ENCODE measurements at regions not wholly inside any gene's neighbourhood (a gene's known extent, or its start where the extent isn't known, plus 50 kb on each side); places are given as distances from the start of the nearest gene placed in this dataset.
A peak's percentile ranks its signal among the peaks of the same experiment; 100 is the strongest.

GRCh38 chr3:23665741-23666140, 140.0 kb upstream of the UBE2E1 start:
- no peak for DNase-seq

- no peak for DNase-seq
Measured at GRCh38 chr3:23666818-23667217, 138.9 kb upstream of the UBE2E1 start.

- DNase-seq = no peak
Measured at GRCh38 chr3:23667536-23668429, 138.0 kb upstream of the UBE2E1 start.

GRCh38 chr3:23668430-23668904, 137.3 kb upstream of the UBE2E1 start:
- DNase-seq = no peak

GRCh38 chr3:23669541-23670255, 136.1 kb upstream of the UBE2E1 start:
- no peak for DNase-seq

- peak; percentile 74 for DNase-seq
Measured at GRCh38 chr3:23671851-23672589, 133.7 kb upstream of the UBE2E1 start.

DNA sequence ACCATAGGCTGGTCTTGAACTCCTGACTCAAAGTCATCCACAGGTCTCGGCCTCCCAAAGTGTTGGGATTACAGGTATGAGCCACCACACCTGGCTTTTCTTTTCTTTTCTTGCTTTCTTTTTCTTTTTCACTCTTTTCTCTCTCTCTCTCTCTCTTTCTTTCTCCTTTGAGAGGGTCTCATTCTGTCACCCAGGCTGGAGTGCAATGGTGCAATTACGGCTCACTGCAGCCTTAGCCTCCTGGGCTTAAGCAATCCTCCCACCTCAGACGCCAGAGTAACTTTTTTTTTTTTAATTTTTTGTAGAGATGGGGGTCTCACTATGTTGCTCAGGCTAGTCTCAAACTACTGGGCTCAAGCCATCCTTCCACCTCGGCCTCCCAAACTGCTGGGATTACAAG, 133.1 kb upstream of the UBE2E1 start:
- no peak for DNase-seq

- DNase-seq = no peak
Measured at GRCh38 chr3:23675010-23675409, 130.7 kb upstream of the UBE2E1 start.

- no peak for DNase-seq
Measured at GRCh38 chr3:23676093-23676492, 129.7 kb upstream of the UBE2E1 start.

GRCh38 chr3:23682646-23683045, 123.1 kb upstream of the UBE2E1 start:
- no peak for DNase-seq

DNA sequence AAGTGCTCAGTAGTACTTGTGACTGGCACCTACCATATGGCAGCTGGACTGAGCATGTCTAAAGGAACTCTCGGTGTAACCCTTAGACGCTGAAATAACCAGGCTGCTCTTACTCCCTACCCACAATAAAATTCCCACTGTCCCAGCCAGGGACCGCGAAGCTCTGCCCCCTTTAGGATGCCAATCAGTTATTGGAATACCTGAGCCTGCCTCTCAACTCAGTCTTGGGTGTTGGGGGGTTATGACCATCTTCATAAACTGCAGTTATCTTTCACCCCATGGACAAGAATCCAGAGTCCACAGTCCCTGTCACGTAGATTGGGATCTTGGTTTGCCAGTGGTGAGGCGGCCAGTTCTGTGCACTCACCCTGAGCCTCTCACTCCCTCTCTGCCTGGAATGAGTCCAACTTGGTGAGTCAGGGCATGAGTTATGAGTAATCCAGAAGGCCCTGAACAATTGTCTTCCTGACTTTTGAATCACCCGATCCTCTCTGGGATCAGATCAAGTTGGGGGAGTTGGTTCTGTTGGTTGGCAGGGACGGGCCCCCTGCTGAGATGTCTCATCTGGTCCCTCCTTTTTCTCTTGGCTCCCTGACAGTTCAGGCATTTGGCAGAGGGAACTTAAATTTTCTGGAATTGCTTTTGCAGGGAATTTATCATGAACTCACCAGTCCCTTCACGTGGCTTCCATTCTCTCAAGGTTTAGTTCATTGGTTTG, 120.1 kb upstream of the UBE2E1 start:
- DNase-seq = no peak

DNA sequence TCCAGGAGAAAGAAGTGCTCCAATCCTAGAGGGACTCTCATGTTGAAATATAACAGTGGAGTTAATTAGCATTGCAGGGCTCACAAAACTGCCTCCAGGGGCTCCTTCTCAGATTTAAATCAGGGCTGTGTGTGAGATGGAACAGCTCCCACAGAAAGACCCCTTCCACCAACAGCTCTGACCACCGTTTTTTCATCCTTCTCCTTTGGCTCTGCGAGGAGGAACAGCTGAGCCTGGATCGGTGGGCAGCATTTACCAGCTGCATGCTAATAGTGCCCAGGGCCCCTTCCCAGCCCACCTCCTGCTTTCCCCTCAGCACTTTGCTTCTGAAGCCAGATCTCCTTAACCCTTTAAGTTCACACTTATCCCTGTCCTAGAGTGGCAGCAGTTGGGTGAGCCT, 119.2 kb upstream of the UBE2E1 start:
- DNase-seq = no peak

DNA sequence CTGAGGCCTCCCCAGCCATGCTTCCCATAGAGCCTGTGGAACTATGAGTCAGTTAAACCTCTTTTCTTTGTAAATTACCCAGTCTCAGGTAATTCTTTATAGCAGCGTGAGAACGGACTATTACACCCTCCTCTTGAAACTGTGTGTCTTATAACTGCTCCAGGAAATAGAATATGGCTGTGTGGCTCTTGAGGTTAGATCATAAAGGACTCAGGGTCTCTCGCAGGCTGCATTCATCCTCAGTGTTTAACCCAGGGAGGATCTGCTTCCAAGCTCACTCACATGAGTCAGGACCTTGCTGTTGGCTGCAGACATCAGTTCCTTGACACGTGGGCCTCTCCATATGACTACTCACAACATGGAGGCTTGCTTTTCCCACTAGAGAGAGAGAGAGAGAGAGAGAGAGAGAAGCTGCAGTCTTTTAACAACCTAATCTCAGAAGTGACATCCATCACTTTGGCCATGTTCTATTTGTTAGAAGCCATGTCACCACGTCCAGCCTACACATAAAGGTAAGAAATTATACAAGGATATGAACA, 114.3 kb upstream of the UBE2E1 start:
- DNase-seq = no peak

GRCh38 chr3:23696842-23697241, 108.9 kb upstream of the UBE2E1 start:
- no peak for DNase-seq

GRCh38 chr3:23697416-23697815, 108.3 kb upstream of the UBE2E1 start:
- DNase-seq = no peak

DNA sequence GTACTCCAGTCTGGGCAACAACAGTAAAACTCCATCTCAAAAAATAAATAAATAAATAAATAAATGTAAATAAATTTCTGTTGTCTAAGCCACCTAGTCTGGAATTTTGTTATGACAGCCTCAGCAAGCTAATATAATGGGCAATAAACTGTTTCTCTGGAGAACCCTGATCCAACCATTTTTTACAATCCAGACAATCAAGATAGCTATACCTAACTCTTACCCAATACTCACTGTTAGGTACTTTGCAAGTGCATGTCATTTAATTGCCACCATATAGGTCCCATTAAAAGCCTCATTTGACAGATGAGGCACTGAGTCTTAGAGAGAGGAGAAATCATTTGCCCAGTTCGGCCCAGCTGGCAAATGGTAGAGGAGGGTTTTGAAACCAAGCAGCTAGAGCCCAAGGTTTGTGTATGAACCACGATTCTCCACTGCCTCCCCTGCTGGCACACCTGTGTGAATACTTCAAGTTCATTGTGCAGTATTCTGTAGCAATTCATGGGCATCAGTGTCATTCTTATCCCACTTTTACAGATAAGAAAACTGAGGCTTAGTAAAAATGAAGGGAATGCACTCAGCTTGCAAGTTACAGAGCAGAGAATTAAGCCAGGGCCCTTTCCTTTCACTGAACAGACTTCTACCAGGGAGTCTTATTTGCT, 107.0 kb upstream of the UBE2E1 start:
- DNase-seq = no peak

GRCh38 chr3:23700616-23701015, 105.1 kb upstream of the UBE2E1 start:
- no peak for DNase-seq

GRCh38 chr3:23701716-23702597, 103.8 kb upstream of the UBE2E1 start:
- DNase-seq = no peak

GRCh38 chr3:23704298-23704697, 101.5 kb upstream of the UBE2E1 start:
- DNase-seq = no peak

DNA sequence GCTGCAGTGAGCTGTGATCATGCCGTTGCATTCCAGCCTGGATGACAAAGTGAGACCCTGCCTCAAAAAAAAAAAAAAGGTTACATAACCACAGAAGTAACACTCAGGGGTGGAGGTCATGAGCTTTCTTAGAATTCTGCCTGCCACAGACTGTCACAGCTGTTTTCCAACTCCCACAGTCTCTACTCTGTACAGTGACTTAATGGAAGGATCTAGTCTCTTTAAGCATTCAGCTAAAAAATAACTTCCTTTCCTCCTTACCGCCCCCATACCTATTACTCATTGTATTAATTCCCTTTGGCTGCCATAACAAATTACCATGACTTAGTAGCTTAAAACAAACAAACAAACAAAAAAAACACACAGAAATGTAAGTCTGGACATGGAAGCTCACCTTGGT, 99.6 kb upstream of the UBE2E1 start:
- DNase-seq = no peak

DNA sequence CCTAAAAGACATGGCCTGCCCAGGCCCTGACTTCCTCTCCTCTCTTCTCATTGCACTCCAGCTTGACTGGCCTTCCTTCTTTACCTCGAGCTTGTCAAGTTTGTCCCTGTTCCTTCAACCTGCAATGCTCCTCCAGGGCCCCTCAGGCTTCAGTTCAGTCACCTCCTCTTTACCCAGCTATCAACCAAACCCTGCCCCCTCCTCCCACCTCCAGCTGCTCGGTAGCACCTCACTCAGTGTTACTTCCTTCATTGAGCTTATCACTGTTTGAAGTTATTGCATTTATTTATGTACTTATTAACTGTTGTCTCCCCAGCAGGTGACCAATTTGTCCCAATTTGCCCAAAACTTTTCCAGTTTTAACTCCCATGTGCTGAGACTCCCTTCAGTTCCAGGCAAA, 95.8 kb upstream of the UBE2E1 start:
- no peak for DNase-seq

Measured in retina (tissue), 1 donor.